ENCODE measurements at regions not wholly inside any gene's neighbourhood (a gene's known extent, or its start where the extent isn't known, plus 50 kb on each side); places are given as distances from the start of the nearest gene placed in this dataset.

- Mint-ChIP-seq H3K4me3 (no peak overlapping the region), H3K27ac (no peak overlapping the region), H3K9me3 (no peaks in the 10 kb centered on the region), H3K36me3 (no peaks in the 10 kb centered on the region), H3K4me1 (no peaks in the 10 kb centered on the region), H3K27me3 (ENCODE audit: low read depth) (no peaks in the 10 kb centered on the region)
- TF ChIP-seq CTCF (IDR thresholded peaks at IDR 0.05; ENCODE audit: unreplicated experiment): no peak
- DNase-seq (ENCODE audit: low spot score in 2 of 2, unreplicated experiment in 2 of 2): no peak
These were observed 1078.6 kb downstream of the FAM133A start for GRCh38 chrX:94752434-94753169.

GRCh38 chrX:94758130-94758529, 1084.1 kb downstream of the FAM133A start:
- Mint-ChIP-seq H3K4me3 (no peak overlapping the region), H3K27ac (no peak overlapping the region), H3K4me1 (no peaks in the 10 kb centered on the region), H3K27me3 (ENCODE audit: low read depth) (no peaks in the 10 kb centered on the region), H3K9me3 (no peaks in the 10 kb centered on the region), H3K36me3 (no peaks in the 10 kb centered on the region)
- DNase-seq (ENCODE audit: low spot score in 2 of 2, unreplicated experiment in 2 of 2): no peak
- no peak for TF ChIP-seq CTCF (IDR thresholded peaks at IDR 0.05; ENCODE audit: unreplicated experiment)

- peaks cover 13% of the 10 kb centered on the region for H3K9me3 Mint-ChIP-seq
- no peaks in the 10 kb centered on the region for H3K4me1 Mint-ChIP-seq
- no peaks in the 10 kb centered on the region for H3K36me3 Mint-ChIP-seq
- no peaks in the 10 kb centered on the region for H3K27me3 Mint-ChIP-seq (ENCODE audit: low read depth)
- DNase-seq (ENCODE audit: low spot score in 2 of 2, unreplicated experiment in 2 of 2): no peak
- no peak overlapping the region for H3K4me3 Mint-ChIP-seq
- no peak for TF ChIP-seq CTCF (IDR thresholded peaks at IDR 0.05; ENCODE audit: unreplicated experiment)
- H3K27ac Mint-ChIP-seq: no peak overlapping the region
These were observed 1101.6 kb downstream of the FAM133A start for GRCh38 chrX:94775640-94776039.

- Mint-ChIP-seq H3K4me1 (no peaks in the 10 kb centered on the region), H3K36me3 (no peaks in the 10 kb centered on the region), H3K9me3 (peaks cover 34% of the 10 kb centered on the region), H3K4me3 (no peak overlapping the region), H3K27ac (no peak overlapping the region), H3K27me3 (ENCODE audit: low read depth) (no peaks in the 10 kb centered on the region)
- DNase-seq (ENCODE audit: low spot score in 2 of 2, unreplicated experiment in 2 of 2): no peak
- TF ChIP-seq CTCF (IDR thresholded peaks at IDR 0.05; ENCODE audit: unreplicated experiment): no peak
These were observed 1139.5 kb downstream of the FAM133A start for GRCh38 chrX:94813541-94813940.

- no peak for DNase-seq (ENCODE audit: low spot score in 2 of 2, unreplicated experiment in 2 of 2)
These were observed 1140.2 kb downstream of the FAM133A start for GRCh38 chrX:94814216-94814615.

More at GRCh38 chrX:94814216-94814615, 1140.2 kb downstream of the FAM133A start:
- Mint-ChIP-seq H3K9me3 (peaks cover 30% of the 10 kb centered on the region), H3K27ac (no peak overlapping the region), H3K36me3 (no peaks in the 10 kb centered on the region), H3K4me3 (no peak overlapping the region), H3K27me3 (ENCODE audit: low read depth) (no peaks in the 10 kb centered on the region), H3K4me1 (no peaks in the 10 kb centered on the region)
- TF ChIP-seq CTCF (IDR thresholded peaks at IDR 0.05; ENCODE audit: unreplicated experiment): no peak

All from mesothelial cell of epicardium (in vitro differentiated cells).